ENCODE measurements at regions not wholly inside any gene's neighbourhood (a gene's known extent, or its start where the extent isn't known, plus 50 kb on each side); places are given as distances from the start of the nearest gene placed in this dataset.

- TF ChIP-seq CTCF (IDR thresholded peaks at IDR 0.05 in 4 of 5, conservative IDR thresholded peaks at IDR 0.05 in 1 of 5) (no peak), POLR2A (IDR thresholded peaks at IDR 0.05) (no peak)
Measured at GRCh38 chr3:44011680-44012079, 230.0 kb upstream of the TOPAZ1 start.

Data from gastrocnemius medialis (tissue), 4 donors.